GM21526 (cell line): ENCODE measurements at regions not wholly inside any gene's neighbourhood (a gene's known extent, or its start where the extent isn't known, plus 50 kb on each side); places are given as distances from the start of the nearest gene placed in this dataset.
A peak's percentile ranks its signal among the peaks of the same experiment; 100 is the strongest.
"Not testable (repeated sequence)": the region's sequence is repeated elsewhere in the genome, so short reads cannot be mapped to it uniquely, and the experiment has no call there.

ENCODE experiments used
- ATAC-seq: cut with Tn5 transposase; IDR thresholded peaks from one replicate; pipeline ENCODE4 v1.9.1; 2021; ENCODE audit warnings: moderate library complexity; ENCODE audit not compliant: unreplicated experiment, low FRiP score

DNA sequence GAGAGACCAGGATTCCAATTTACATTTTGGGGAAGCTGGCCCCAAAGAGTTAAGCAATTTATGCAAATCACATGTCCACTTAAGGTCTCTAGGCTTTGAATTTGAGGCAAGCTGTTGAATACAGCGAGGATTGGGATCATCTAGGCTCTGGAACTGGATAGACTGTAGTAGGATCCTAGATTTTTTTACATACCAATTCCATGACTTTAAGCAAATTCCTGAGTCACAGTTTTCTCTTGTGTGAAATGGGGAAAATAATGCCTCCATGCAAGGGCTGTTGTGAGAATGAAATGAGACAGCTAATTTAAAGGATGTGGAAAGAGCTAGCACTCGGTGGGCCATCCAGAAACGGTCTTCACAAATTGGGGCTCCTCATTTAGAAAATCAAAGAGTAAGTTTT, 103.4 kb downstream of the MINAR1 start:
- no peak for ATAC-seq

GRCh38 chr15:79538527-79538926, 106.4 kb downstream of the MINAR1 start:
- ATAC-seq: no peak

GRCh38 chr15:79539401-79539800, 107.3 kb downstream of the MINAR1 start:
- no peak for ATAC-seq

DNA sequence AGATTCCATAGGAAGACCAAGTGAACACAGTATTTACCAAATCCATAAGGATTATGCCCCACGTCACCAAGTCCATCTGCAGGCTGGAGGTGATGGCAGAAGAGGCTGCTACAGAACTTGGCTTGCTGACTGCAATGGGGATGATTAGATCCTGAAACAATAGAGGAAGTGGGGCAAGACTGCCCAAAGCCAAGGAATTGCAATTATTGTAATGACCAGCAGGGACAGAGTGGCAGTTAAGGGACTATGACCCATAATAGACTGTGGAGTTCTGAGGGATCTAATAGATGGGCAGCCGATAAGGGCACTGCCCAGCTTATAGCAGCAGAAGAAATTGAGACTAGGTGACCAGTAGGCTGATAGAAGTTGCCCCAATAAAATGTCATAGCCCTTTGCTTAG, 108.4 kb downstream of the MINAR1 start:
- no peak for ATAC-seq

- ATAC-seq: no peak
Measured at GRCh38 chr15:79541196-79541595, 109.1 kb downstream of the MINAR1 start.

- no peak for ATAC-seq
Measured at GRCh38 chr15:79543097-79543496, 111.0 kb downstream of the MINAR1 start.

- no peak for ATAC-seq
Measured at GRCh38 chr15:79549196-79549595, 117.1 kb downstream of the MINAR1 start.

DNA sequence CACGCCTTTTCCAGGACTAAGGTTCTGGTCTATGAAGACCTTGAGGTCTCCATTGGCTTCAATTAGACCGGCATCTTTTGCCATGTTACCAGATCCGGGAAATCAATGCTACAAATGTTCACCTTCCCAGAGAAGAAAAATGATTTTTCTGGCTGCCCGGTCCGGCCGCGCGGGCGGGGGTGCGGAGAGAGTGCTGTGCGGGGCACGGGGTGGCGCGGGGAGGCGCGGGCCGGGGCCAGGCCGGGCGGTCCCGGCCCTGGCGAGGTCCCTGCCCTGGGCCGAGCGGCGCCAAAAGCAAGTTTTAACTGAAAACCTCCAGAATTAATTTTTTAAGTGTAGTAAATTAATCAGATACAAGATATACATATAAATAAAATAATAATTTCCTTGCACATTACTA, 128.2 kb downstream of the MINAR1 start:
- no peak for ATAC-seq

DNA sequence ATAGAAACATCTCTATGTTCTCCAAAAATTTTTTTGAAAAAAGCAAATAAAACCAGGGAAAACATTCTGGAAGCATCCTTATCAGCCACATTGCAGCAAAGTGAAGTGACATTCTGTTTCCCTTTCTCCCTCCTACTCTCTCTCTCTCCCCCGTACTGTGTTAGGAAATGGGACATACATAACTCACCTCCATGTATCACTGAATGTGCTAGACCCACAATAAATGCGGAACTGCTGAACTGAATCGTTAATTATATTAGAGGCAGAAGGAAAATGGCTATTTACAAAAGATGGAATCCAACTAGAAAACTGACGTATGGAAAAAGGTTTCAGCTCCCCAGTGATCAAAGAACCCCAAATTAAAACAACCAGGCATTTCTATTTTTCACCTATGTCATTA, 129.8 kb downstream of the MINAR1 start:
- no peak for ATAC-seq

- no peak for ATAC-seq
Measured at GRCh38 chr15:79562403-79562815, 130.3 kb downstream of the MINAR1 start.

GRCh38 chr15:79562899-79563298, 130.8 kb downstream of the MINAR1 start:
- ATAC-seq: no peak

DNA sequence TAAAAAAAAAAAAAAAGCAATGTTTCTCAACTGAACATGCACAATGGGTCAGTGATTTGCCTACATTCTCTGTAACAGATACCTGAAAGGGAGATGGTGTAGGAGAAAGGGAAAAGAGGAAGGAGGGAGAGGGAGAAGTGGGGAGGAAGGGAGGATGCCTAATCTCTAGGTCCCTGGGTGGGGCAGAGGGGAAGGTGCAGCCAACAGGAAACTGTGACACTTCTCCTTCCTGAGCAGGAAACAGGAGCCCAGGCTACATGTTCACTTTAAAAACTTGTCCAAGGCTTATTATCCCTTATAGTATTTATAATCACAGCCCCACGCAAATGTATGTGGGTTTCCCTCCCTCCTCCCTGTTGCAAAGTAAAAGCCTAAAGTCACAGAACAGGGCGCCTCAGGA, 137.9 kb downstream of the MINAR1 start:
- no peak for ATAC-seq

- ATAC-seq: no peak
Measured at GRCh38 chr15:79572691-79573404, 140.7 kb downstream of the MINAR1 start.

DNA sequence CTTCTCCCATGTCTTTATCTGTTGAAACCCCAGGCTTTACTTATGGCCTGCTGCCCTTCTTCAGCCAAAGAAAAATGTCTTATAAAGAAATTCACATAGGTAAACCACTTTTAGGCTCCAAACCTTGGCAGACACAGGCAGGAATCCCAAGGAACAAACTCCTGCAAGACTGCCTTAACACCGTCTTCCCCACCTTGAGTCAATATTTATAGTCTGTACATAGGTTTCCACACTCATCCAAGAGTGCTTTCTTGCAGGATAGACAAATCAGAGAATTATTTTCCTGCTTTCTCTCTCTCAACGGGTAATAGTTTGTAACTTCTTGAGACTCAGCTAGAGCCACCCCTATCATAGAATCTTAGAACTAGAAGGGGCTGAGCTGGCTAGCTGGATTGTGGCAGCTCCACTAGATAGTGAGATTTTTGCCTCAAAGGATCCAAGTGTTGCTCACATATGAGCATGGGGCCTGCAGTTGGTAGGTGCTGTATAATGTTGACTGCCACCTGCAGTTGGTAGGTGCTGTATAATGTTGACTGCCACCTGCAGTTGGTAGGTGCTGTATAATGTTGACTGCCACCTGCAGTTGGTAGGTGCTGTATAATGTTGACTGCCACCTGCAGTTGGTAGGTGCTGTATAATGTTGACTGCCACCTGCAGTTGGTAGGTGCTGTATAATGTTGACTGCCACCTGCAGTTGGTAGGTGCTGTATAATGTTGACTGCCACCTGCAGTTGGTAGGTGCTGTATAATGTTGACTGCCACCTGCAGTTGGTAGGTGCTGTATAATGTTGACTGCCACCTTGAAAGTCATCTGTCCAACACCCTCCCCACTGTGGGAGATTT, 142.5 kb downstream of the MINAR1 start:
- ATAC-seq: not testable (repeated sequence)

GRCh38 chr15:79582650-79583049, 150.5 kb downstream of the MINAR1 start:
- ATAC-seq: no peak

DNA sequence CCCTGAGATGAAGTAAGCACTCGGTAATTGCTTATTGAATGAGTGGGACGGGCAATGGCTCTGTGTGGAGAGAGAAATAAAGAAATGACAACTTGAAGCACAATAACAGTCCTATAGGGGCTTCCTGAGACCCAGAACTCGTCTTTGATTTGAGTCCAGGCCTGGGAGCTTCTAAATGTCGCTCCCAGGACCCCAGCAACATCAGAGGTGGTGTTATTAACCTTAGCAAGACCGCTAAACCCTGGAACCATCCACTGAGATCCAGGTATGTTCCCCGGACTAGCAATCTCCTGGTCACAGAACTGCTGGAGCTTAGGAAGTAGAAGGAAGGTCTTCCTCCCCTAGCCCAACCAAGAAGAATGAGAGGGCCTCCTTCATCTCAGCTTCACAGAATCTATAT, 160.0 kb downstream of the MINAR1 start:
- ATAC-seq: no peak

GRCh38 chr15:79593119-79593869, 161.2 kb downstream of the MINAR1 start:
- no peak for ATAC-seq

DNA sequence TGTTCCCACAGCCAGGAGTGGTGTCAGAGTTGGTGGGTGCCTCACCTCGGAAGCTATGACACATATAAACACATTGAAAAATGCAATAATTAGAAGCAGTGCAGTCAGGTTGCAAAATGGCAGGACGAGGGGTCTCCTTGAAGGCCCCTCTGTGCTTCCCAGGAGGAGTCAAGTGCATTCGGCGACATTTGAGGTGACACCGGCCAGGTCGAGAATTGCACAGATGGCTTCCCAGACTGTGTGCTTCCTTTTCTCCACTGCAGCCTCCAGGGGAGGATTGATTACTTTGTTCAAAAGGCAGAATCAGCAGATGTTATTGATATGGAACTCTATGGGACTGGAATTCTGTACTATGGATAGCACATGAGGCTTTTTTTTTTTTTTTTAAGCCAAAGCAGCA, 163.2 kb downstream of the MINAR1 start:
- no peak for ATAC-seq

DNA sequence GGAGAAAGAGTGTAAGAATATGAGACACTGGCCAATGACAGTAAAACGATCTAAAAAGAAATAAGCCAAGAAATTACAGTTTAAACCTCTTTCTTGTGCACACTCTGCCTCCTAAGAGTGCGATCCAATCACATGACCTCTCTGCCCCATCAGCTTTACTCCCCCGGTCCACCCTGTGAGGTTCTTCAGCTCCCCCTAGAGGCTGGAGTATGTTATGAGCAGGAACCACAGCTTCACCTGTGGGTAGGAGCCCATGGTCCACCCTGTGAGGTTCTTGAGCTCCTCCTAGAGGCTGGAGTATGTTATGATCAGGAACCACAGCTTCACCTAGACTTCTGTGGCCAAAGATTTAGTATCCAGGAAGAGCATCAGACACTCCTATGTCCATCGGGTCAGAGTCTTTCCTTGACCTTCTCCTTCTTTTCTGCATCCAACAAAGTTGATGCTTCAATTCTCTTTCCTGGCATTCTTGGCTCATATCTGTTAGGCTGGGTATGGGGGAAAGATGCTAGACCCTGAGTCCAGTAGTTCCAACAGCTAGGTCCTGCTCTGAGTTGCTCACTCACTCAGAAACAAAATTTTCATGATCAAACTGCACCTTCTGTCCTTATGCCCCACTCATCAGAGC, 164.0 kb downstream of the MINAR1 start:
- peak; percentile 96 for ATAC-seq

GRCh38 chr15:79598639-79599038, 166.5 kb downstream of the MINAR1 start:
- no peak for ATAC-seq
